IMR-90 (cell line): ENCODE measurements at regions not wholly inside any gene's neighbourhood (a gene's known extent, or its start where the extent isn't known, plus 50 kb on each side); places are given as distances from the start of the nearest gene placed in this dataset.

Experiments
- ATAC-seq: fragments of 200-7000 bp; cut with Tn5 transposase; 2 replicates; pipeline ENCODE4 v1.9.1; 2020; ENCODE audit warnings: low read depth, mild to moderate bottlenecking, moderate library complexity
- BruUV-seq: library from RNA; stranded (reverse); fragments of 400-500 nt; replicated peaks from 2 replicates; lab custom pipeline; 2021; lab: Mats Ljungman, UMichigan
- CTCF ChIA-PET: fragments of 300-600 bp; formaldehyde crosslinking; extraction: SDS; loops from one replicate; lab custom pipeline; 2021; ENCODE audit warnings: antibody characterized with exemption; lab: Yijun Ruan, JAX
- POLR2A ChIA-PET: fragments of 300-600 bp; sonication (Branson Sonifier 250); formaldehyde crosslinking; loops from one replicate; lab custom pipeline; 2022; ENCODE audit warnings: antibody characterized with exemption; ENCODE audit not compliant: unreplicated experiment; lab: Charles Lee
- DNase-seq: peaks from one replicate; pipeline ENCODE4 v3.0.0; 2013
- H2AFZ ChIP-seq: replicated peaks from 2 replicates; pipeline ENCODE3; 2013; ENCODE audit warnings: low read length, mild to moderate bottlenecking; ENCODE audit not compliant: poor library complexity
- H2AK5ac ChIP-seq: 2 replicates; pipeline ENCODE4 v1.6.1; 2013; ENCODE audit warnings: low read depth, low read length, inconsistent platforms
- H2AK9ac ChIP-seq: replicated peaks from 2 replicates; pipeline ENCODE3; 2013; ENCODE audit warnings: mild to moderate bottlenecking, low read depth, low read length, moderate library complexity; ENCODE audit not compliant: poor library complexity
- H2BK120ac ChIP-seq: 2 replicates; pipeline ENCODE4 v1.6.1; 2013; ENCODE audit warnings: low read depth, low read length, inconsistent platforms
- H2BK15ac ChIP-seq: 3 replicates; pipeline ENCODE4 v1.6.1; 2013; ENCODE audit warnings: low read depth, low read length, inconsistent platforms
- H2BK20ac ChIP-seq: 2 replicates; pipeline ENCODE4 v1.6.1; 2013; ENCODE audit warnings: low read depth, mild to moderate bottlenecking, inconsistent platforms, low read length, moderate library complexity
- H2BK5ac ChIP-seq: 2 replicates; pipeline ENCODE4 v1.6.1; 2013; ENCODE audit warnings: mild to moderate bottlenecking, low read depth, low read length, inconsistent platforms; ENCODE audit not compliant: poor library complexity, severe bottlenecking
- H3K14ac ChIP-seq: replicated peaks from 2 replicates; pipeline ENCODE4 v1.6.1; 2013; ENCODE audit warnings: low read depth, low read length, inconsistent platforms
- H3K18ac ChIP-seq: 2 replicates; pipeline ENCODE4 v1.6.1; 2013; ENCODE audit warnings: low read depth, low read length, control low read depth
- H3K23ac ChIP-seq: 2 replicates; pipeline ENCODE4 v1.6.1; 2013; ENCODE audit warnings: low read depth, low read length, inconsistent platforms
- H3K27ac ChIP-seq: 2 replicates; pipeline ENCODE4 v1.5.1; 2013; ENCODE audit warnings: mild to moderate bottlenecking, control low read depth, low read length; ENCODE audit not compliant: insufficient read depth
- H3K27me3 ChIP-seq: 2 replicates; pipeline ENCODE4 v1.6.1; 2013; ENCODE audit warnings: low read length; ENCODE audit not compliant: control insufficient read depth, insufficient read depth
- H3K36me3 ChIP-seq: 2 replicates; pipeline ENCODE4 v1.6.1; 2013; ENCODE audit warnings: low read length, mixed read lengths; ENCODE audit not compliant: control insufficient read depth, insufficient read depth
- H3K4ac ChIP-seq: 2 replicates; pipeline ENCODE4 v1.6.1; 2013; ENCODE audit warnings: low read depth, low read length, inconsistent platforms
- H3K4me1 ChIP-seq: 2 replicates; pipeline ENCODE4 v1.6.1; 2013; ENCODE audit warnings: low read length, mixed read lengths; ENCODE audit not compliant: control insufficient read depth, insufficient read depth
- H3K4me2 ChIP-seq: 2 replicates; pipeline ENCODE4 v1.6.1; 2013; ENCODE audit warnings: low read depth, mild to moderate bottlenecking, control low read depth, low read length, moderate library complexity
- H3K4me3 ChIP-seq: 2 replicates; pipeline ENCODE4 v1.5.1; 2013; ENCODE audit warnings: low read depth, mild to moderate bottlenecking, control low read depth, low read length, moderate library complexity; ENCODE audit not compliant: insufficient read depth
- H3K56ac ChIP-seq: 2 replicates; pipeline ENCODE4 v1.6.1; 2013; ENCODE audit warnings: low read length, inconsistent platforms; ENCODE audit not compliant: insufficient read depth; ENCODE audit errors: extremely low read depth
- H3K79me1 ChIP-seq, 2 experiments: 2 replicates each; pipeline ENCODE4 v1.6.1; 2013; ENCODE audit warnings: low read length in 2 of 2, inconsistent platforms in 1 of 2, low read depth in 1 of 2
- H3K9ac ChIP-seq: 2 replicates; pipeline ENCODE4 v1.6.1; 2013; ENCODE audit warnings: low read depth, low read length, control low read depth
- H3K9me1 ChIP-seq: 2 replicates; pipeline ENCODE4 v1.6.1; 2013; ENCODE audit warnings: low read length, inconsistent platforms; ENCODE audit not compliant: insufficient read depth
- H3K9me3 ChIP-seq: 2 replicates; pipeline ENCODE4 v1.6.1; 2013; ENCODE audit warnings: low read length; ENCODE audit not compliant: control insufficient read depth, insufficient read depth
- H4K20me1 ChIP-seq: 2 replicates; pipeline ENCODE4 v1.6.1; 2013; ENCODE audit warnings: low read length, inconsistent platforms; ENCODE audit not compliant: insufficient read depth
- H4K5ac ChIP-seq: 2 replicates; pipeline ENCODE4 v1.6.1; 2013; ENCODE audit warnings: mild to moderate bottlenecking, low read depth, low read length, control low read depth
- H4K8ac ChIP-seq, 2 experiments: 2 replicates each; pipeline ENCODE4 v1.6.1; 2013; ENCODE audit warnings: low read depth in 2 of 2, low read length in 2 of 2, control low read depth in 1 of 2, inconsistent platforms in 1 of 2
- H4K91ac ChIP-seq: 2 replicates; pipeline ENCODE4 v1.6.1; 2013; ENCODE audit warnings: low read depth, low read length, inconsistent platforms; ENCODE audit not compliant: insufficient read depth
- BHLHE40 ChIP-seq: fragments of 150-350 bp; IDR thresholded peaks from 2 replicates; pipeline ENCODE4 v1.6.1; 2016; ENCODE audit warnings: mild to moderate bottlenecking, low read depth, low read length
- CTCF ChIP-seq: conservative IDR thresholded peaks from 2 replicates; pipeline ENCODE4 v1.5.1; 2012; ENCODE audit warnings: mild to moderate bottlenecking, low read depth, low read length, improper control_type of control experiment
- ELK1 ChIP-seq: fragments of 150-350 bp; IDR thresholded peaks from 2 replicates; pipeline ENCODE4 v1.6.1; 2016; ENCODE audit warnings: low read depth, mild to moderate bottlenecking, low read length, moderate library complexity, borderline replicate concordance
- FOS ChIP-seq: fragments of 150-350 bp; IDR thresholded peaks from 2 replicates; pipeline ENCODE4 v1.6.1; 2016; ENCODE audit warnings: low read depth, low read length
- MAFK ChIP-seq: IDR thresholded peaks from 2 replicates; pipeline ENCODE4 v1.6.1; 2012; ENCODE audit warnings: low read depth, low read length, improper control_type of control experiment
- MAZ ChIP-seq: IDR thresholded peaks from 2 replicates; pipeline ENCODE4 v1.6.1; 2012; ENCODE audit warnings: low read depth, mild to moderate bottlenecking, low read length, improper control_type of control experiment, moderate library complexity, borderline replicate concordance
- MXI1 ChIP-seq: IDR thresholded peaks from 2 replicates; pipeline ENCODE4 v1.6.1; 2012; ENCODE audit warnings: low read depth, mild to moderate bottlenecking, low read length, moderate library complexity, borderline replicate concordance
- POLR2A ChIP-seq: IDR thresholded peaks from 2 replicates; pipeline ENCODE4 v1.6.1; 2012; ENCODE audit warnings: mild to moderate bottlenecking, low read depth, low read length
- RCOR1 ChIP-seq: IDR thresholded peaks from 2 replicates; pipeline ENCODE4 v1.6.1; 2012; ENCODE audit warnings: mild to moderate bottlenecking, low read length, improper control_type of control experiment; ENCODE audit not compliant: insufficient replicate concordance
- RFX5 ChIP-seq: IDR thresholded peaks from 2 replicates; pipeline ENCODE4 v1.8.0; 2012; ENCODE audit warnings: low read depth, mild to moderate bottlenecking, low read length, moderate library complexity
- SMC3 ChIP-seq: fragments of 150-350 bp; IDR thresholded peaks from 2 replicates; pipeline ENCODE4 v1.6.1; 2016; ENCODE audit warnings: low read depth, mild to moderate bottlenecking, antibody characterized with exemption, low read length, moderate library complexity
- WGBS, 2 experiments: methylation state at CpG; one replicate each; pipeline versions ENCODE4 v1.1.5 to v1.1.7; 2013; ENCODE audit warnings: missing lambda C conversion rate in 2 of 2; ENCODE audit not compliant: insufficient read length in 1 of 2; ENCODE audit errors: extremely low coverage in 2 of 2; 5-methylcytosine and 5-hydroxymethylcytosine counted together
- dilution Hi-C: fragments of 300-500 bp; cut with HindIII; formaldehyde crosslinking; loops from one replicate; pipeline ENCODE4 v1.14.3; 2018; ENCODE audit warnings: low sequenced_read_pairs; ENCODE audit not compliant: unreplicated experiment
- in situ Hi-C: fragments of 300-500 bp; cut with MboI; formaldehyde crosslinking; loops from 3 replicates; pipeline ENCODE4 v1.14.3; 2019; ENCODE audit warnings: low sequenced_read_pairs, inconsistent platforms, mixed read lengths
- intact Hi-C: fragments of 100-400 bp; cut with micrococcal nuclease; formaldehyde crosslinking; loops from 2 replicates; pipeline ENCODE4 v1.10.0; 2022

GRCh38 chr1:220363196-220363837 is 91.1 kb upstream of the RAB3GAP2 start:
- Histone ChIP-seq H2AK9ac (no peak overlapping the region), H4K20me1 (no peaks in the 10 kb centered on the region), H3K4ac (no peak overlapping the region), H4K91ac (no peak overlapping the region), H2AK5ac (no peak overlapping the region), H3K4me1 (no peaks in the 10 kb centered on the region), H2BK15ac (no peak overlapping the region), H3K4me3 (no peak overlapping the region), H3K27me3 (no peaks in the 10 kb centered on the region), H4K8ac (no peak overlapping the region), H3K56ac (no peak overlapping the region), H2AFZ (no peak overlapping the region), H2BK5ac (no peak overlapping the region), H3K9me1 (no peaks in the 10 kb centered on the region), H3K4me2 (no peak overlapping the region), H3K27ac (no peak overlapping the region), H2BK120ac (no peak overlapping the region), H4K5ac (no peak overlapping the region), H3K9ac (no peak overlapping the region), H3K14ac (no peak overlapping the region), H3K79me1 (no peaks in the 10 kb centered on the region), H3K9me3 (no peaks in the 10 kb centered on the region), H2BK20ac (no peak overlapping the region), H3K23ac (no peak overlapping the region), H3K18ac (no peak overlapping the region), H3K36me3 (no peaks in the 10 kb centered on the region)
- intact Hi-C loops (no loop called here), in situ Hi-C loops (no loop called here), dilution Hi-C loops (no loop called here)
- TF ChIP-seq RFX5 (no peak), MXI1 (no peak), CTCF (no peak), POLR2A (no peak), FOS (no peak), RCOR1 (no peak), SMC3 (no peak), MAZ (no peak), BHLHE40 (no peak), ELK1 (no peak), MAFK (no peak)
- ChIA-PET POLR2A (no interaction called here), CTCF (no interaction called here)
- no TSS peak for BruUV-seq
- no peak for ATAC-seq
- 10% methylated on average over 2 of the region's 5 CpGs; no CpG with 5 or more reads in 1 of the 2 experiments for WGBS, 2 experiments
- no peak for DNase-seq
